HG03139 (cell line): ENCODE measurements at regions not wholly inside any gene's neighbourhood (a gene's known extent, or its start where the extent isn't known, plus 50 kb on each side); places are given as distances from the start of the nearest gene placed in this dataset.
"Not testable (repeated sequence)": the region's sequence is repeated elsewhere in the genome, so short reads cannot be mapped to it uniquely, and the experiment has no call there.

Source experiments
- ATAC-seq: cut with Tn5 transposase; IDR thresholded peaks from one replicate; pipeline ENCODE4 v1.9.1; 2021; ENCODE audit not compliant: unreplicated experiment

DNA sequence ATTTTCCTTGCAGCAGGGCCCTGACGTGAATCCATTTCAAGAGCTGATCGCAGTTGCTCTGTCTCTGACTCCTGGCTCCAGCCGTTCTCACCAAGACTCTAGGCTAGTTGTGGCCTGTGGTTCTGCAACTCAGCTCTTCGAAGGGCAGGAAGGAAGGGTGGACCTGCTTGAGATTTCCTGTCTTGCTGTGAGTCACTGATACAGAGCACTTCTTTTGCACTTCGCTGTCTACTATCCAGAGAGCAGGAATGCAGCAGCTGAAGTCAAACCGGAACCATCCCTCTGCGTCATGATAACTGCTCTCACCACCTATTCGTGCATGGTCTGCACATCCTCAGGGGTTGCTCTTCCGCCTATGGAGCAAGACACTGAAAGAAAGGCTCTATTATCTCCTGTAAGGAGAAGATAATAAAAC lies 59.7 kb downstream of the RAP2B start:
- ATAC-seq = peak; percentile 97

DNA sequence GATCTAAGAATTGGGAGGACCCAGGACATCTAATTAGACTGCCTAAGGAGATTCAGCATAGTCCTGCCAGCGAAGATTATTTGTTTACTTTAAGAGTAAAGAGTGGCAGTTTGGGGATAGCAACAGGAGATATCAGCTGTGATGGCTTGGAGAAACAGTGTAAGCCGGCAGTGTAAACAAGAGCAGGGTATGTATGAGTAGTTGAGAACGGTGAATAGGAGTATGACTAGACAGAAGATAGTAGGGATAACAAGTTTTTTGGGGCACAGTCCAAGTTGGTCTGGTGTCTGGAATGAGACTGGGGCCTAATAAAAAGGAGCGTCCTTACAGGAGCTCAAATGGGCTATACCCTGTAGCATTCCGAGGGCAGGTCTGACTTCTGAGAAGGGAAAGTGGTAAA lies 64.9 kb downstream of the RAP2B start:
- not testable (repeated sequence) for ATAC-seq

DNA sequence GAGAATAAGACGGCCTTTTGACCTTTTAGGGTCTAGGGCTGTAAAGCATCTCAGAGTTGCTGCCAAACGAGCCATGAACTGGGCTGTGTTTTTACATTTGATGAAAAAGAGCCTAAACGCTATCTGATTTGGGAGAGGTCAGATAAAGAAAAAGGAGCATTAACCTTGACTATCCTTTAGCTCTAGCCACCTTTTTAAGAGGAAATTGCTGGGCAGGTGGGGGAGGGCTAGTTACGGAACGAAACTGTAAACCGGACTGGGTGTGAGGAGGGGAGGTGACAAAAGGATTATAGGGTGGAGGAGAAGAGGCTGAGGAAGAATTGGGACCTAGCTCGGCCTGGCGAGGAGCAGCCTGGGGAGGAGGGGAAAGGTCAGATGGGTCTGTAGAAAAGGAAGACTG lies 68.4 kb downstream of the RAP2B start:
- ATAC-seq = not testable (repeated sequence)

DNA sequence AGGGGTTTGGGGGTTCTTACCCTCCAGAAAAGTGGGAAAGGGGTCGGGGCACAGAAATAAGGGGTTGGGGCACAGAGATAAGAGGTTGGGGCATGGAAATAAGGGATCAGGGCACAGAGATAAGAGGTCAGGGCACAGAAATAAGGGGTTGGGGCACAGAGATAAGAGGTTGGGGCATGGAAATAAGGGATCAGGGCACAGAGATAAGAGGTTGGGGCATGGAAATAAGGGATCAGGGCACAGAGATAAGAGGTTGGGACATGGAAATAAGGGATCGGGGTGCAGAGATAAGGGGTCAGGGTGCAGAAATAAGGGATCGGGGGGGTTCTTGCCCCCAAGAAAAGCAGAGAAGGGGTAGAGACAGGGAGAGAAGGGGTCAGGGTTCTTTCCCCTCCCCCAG lies 69.2 kb downstream of the RAP2B start:
- not testable (repeated sequence) for ATAC-seq

DNA sequence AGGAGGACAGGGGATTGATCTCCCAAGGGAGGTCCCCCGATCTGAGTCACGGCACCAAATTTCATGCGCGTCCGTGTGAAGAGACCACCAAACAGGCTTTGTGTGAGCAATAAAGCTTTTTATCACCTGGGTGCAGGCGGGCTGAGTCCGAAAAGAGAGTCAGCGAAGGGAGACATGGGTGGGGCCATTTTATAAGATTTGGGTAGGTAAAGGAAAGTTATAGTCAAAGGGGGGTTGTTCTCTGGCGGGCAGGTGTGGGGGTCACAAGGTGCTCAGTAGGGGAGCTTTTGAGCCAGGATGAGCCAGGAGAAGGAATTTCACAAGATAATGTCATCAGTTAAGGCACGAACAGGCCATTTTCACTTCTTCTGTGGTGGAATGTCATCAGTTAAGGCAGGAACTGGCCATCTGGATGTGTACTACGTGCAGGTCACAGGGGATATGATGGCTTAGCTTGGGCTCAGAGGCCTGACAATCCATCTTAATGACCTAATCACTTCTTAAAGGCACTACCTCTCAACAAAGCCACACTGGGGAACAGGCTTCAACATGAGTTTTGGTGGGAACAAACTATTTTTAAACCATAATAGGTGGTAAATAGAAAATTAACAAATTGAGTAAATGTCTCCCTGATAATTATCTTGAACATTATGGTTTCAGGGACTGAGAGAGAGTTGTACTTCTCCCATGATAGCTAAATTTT lies 70.2 kb downstream of the RAP2B start:
- not testable (repeated sequence) for ATAC-seq

GRCh38 chr3:153232851-153233271 lies 70.8 kb downstream of the RAP2B start:
- ATAC-seq = no peak

GRCh38 chr3:153233986-153234385 lies 72.0 kb downstream of the RAP2B start:
- no peak for ATAC-seq

DNA sequence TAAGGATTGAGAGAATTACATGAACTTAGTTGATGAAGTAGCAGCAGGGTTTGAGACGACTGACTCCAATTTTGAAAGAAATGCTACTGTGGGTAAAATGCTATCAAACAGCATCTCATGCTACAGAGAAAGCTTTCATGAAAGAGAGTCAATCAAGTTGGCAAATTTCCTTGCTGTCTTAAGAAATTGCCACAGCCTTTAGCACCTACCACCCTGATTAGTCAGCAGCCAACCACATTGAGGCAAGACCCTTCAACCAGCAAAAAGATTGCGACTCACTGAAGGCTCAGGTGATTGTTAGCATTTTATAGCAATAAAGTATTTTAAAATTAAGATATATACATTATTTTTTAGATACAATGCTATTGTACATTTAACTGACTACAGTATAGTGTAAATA lies 80.9 kb downstream of the RAP2B start:
- no peak for ATAC-seq

- no peak for ATAC-seq
These were observed 82.9 kb downstream of the RAP2B start for GRCh38 chr3:153244961-153245360.

- ATAC-seq = no peak
These were observed 83.6 kb downstream of the RAP2B start for GRCh38 chr3:153245661-153246060.

DNA sequence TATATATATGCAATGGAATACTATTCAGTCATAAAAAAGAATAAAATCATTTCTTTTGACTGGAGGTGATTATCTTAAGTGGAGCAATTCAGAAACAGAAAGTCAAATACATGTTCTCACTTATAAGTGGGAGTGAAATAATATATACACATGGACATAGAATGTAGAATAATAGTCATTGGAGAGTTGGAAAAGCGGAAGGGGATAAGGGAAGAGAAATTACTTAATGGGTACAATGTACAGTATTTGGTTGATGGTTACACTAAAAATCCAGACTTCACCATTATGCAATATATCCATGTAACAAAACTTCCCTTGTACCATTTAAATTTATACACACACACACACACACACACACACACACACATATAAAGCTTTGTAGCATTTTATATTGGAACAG lies 84.3 kb downstream of the RAP2B start:
- ATAC-seq = no peak

DNA sequence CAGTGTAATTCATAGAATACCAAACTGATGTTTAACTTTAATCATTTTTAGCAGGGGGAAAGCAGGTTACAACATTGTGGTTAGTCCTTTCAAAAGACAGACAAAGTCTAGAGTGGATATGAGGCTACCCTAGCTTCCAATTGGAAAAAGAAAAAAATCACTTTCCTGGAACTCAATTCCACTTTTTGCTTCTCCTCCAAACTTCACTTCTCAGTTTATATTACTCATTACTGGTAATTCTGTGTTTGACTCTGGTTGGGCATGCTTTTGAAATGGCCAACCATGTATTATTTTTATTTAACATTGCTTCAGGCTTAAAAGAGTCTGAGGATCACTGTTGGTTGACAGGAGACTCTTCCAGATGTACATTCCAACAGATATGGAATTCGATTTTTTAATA lies 84.8 kb downstream of the RAP2B start:
- no peak for ATAC-seq

DNA sequence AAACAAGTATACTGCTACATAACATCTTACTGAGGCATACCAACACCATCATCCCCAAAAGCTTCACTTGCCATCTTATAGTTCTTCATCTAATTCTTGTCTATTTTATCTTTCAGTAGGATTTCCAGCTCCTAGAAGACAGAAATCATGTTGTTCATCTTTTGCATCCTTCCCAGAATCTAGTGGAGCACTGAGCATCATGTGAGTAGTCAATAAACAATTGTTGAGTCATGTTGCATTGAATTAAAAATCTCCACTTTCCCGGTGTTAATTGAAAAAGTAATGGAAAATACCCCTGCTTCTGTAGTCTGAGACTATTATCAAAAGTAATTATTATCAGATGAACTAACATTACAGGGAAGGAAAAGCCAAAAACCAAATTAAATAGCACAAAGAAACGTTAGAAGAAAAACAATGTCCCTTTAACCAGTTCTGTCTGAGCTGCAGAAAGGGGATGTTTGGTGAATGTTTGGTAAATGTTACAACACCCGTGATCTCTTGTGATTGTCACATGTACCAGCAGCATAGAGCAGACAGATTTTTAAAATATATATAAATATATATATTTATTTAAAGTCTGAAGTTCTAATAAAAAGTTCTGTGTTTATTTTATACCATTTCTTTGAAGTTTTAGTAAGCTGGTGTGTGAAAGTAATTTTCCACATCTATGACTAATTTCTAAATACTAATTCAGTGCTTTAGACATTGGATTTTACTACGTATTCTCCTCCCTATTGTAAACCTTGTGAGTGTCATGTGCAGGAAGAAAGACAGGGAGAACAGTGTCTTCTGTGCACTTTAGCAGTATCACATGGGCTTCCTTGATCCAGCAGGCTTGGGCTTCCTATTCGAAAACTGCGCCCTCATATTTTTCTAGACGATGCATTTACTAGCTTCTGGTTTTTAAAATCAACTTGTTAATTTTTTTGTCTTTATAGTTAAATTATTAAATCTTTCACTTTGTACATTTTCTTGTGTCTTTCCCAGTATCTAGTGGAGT lies 85.6 kb downstream of the RAP2B start:
- no peak for ATAC-seq

- not testable (repeated sequence) for ATAC-seq
These were observed 86.8 kb downstream of the RAP2B start for GRCh38 chr3:153248835-153249234.

DNA sequence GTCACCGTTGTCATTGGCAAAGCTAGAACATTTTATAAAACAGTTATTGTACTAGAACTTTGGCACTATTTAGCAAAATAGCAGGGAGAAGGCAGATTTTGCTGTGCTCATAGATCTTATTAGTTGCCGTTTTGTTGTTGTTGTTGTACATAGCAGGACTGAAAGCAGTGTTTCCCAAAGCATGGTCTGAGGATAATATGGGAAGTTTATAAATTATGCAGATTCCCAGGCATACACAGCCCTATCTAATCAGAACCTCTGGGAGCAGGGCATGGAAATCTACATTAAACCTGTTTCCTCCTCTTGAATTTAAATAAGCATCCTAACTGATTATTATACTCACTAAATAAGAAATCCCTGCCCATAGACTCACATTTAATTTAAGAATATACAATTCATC lies 87.9 kb downstream of the RAP2B start:
- ATAC-seq = no peak

GRCh38 chr3:153250446-153250845 lies 88.4 kb downstream of the RAP2B start:
- ATAC-seq = no peak

DNA sequence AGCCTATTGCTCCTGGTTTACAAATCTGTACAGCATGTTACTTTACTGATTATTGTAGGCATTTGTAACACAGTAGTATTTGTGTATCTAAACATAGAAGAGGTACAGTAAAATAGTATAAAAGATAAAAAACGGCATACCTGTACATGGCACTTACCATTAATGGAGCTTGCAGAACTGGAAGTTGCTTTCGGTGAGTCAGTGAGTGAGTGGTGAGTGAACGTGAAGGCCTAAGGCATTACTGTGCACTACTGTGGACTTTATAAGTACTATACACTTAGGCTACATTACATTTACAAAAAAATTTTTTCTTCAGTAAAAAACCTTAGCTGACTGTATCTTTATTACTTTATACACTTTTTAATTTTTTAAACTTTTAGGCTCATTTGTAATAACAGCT lies 90.9 kb downstream of the RAP2B start:
- ATAC-seq = no peak

GRCh38 chr3:153254361-153254760 lies 92.3 kb downstream of the RAP2B start:
- ATAC-seq = no peak

- ATAC-seq = no peak
These were observed 95.8 kb downstream of the RAP2B start for GRCh38 chr3:153257673-153258351.

- no peak for ATAC-seq
These were observed 97.9 kb downstream of the RAP2B start for GRCh38 chr3:153259956-153260355.

GRCh38 chr3:153260681-153261080 lies 98.7 kb downstream of the RAP2B start:
- no peak for ATAC-seq
